ENCODE measurements at regions not wholly inside any gene's neighbourhood (a gene's known extent, or its start where the extent isn't known, plus 50 kb on each side); places are given as distances from the start of the nearest gene placed in this dataset.

DNA sequence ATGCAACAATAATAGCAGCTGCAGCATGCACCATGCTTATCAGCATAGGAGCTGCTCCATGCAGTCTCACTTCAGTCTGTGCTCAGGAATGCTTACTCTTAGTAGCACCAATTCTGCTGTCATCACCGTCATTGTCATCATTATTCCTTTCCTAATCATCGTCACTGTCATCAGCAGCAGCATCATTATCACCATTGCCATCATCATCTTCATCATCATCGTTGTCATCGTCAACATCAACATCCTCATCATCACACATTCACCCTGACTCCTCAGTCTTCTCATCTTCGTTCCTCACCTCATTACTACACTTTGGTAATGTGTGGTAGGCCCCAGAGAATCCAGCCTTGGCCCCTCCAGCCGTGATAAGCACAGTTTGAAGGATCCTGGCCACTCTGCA is 545.0 kb downstream of the TNS3 start:
- TF ChIP-seq, protein P1, sequence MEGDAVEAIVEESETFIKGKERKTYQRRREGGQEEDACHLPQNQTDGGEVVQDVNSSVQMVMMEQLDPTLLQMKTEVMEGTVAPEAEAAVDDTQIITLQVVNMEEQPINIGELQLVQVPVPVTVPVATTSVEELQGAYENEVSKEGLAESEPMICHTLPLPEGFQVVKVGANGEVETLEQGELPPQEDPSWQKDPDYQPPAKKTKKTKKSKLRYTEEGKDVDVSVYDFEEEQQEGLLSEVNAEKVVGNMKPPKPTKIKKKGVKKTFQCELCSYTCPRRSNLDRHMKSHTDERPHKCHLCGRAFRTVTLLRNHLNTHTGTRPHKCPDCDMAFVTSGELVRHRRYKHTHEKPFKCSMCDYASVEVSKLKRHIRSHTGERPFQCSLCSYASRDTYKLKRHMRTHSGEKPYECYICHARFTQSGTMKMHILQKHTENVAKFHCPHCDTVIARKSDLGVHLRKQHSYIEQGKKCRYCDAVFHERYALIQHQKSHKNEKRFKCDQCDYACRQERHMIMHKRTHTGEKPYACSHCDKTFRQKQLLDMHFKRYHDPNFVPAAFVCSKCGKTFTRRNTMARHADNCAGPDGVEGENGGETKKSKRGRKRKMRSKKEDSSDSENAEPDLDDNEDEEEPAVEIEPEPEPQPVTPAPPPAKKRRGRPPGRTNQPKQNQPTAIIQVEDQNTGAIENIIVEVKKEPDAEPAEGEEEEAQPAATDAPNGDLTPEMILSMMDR (IDR thresholded peaks at IDR 0.05) = no peak
- no peak for TF ChIP-seq POLR2A (IDR thresholded peaks at IDR 0.05)
